ENCODE measurements at regions not wholly inside any gene's neighbourhood (a gene's known extent, or its start where the extent isn't known, plus 50 kb on each side); places are given as distances from the start of the nearest gene placed in this dataset.

- no peak overlapping the region for H3K4me3 ChIP-seq
- no peaks in the 10 kb centered on the region for H3K9me3 ChIP-seq
- ChIA-PET POLR2A (no interaction called here), CTCF (no interaction called here)
- no peak overlapping the region for H3K4me2 ChIP-seq
- 44% methylated on average over 4 of the region's 4 CpGs for WGBS (ENCODE audit: missing lambda C conversion rate)
- DNase-seq (ENCODE audit: low read depth in 1 of 2, low spot score in 1 of 2) (no peak), FAIRE-seq (no peak), ATAC-seq (no peak)
- TF ChIP-seq KDM1A (IDR thresholded peaks at IDR 0.05; ENCODE audit: low read depth) (no peak), MAFK (IDR thresholded peaks at IDR 0.05; ENCODE audit: partially characterized antibody) (no peak), CTCF (IDR thresholded peaks at IDR 0.05) (no peak), ZNF302 (CRISPR knock-in tag; IDR thresholded peaks at IDR 0.05) (no peak), TP53 (CRISPR knock-in tag; IDR thresholded peaks at IDR 0.05) (no peak), ESRRA (IDR thresholded peaks at IDR 0.05; ENCODE audit: borderline replicate concordance, low read length) (no peak), E2F6 (IDR thresholded peaks at IDR 0.05; ENCODE audit: borderline replicate concordance, low read depth) (no peak), NR3C1 (IDR thresholded peaks at IDR 0.05) (no peak), USF2 (IDR thresholded peaks at IDR 0.05) (no peak), BCL3 (IDR thresholded peaks at IDR 0.05) (no peak), EHMT2 (IDR thresholded peaks at IDR 0.05; ENCODE audit: low read depth) (no peak), HMGXB4 (CRISPR knock-in tag; IDR thresholded peaks at IDR 0.05; ENCODE audit: borderline replicate concordance) (no peak), HEYL (CRISPR knock-in tag; IDR thresholded peaks at IDR 0.05) (no peak), HOXB5 (CRISPR knock-in tag; IDR thresholded peaks at IDR 0.05) (no peak), FOSL2 (IDR thresholded peaks at IDR 0.05) (no peak), FOSL2 (CRISPR knock-in tag; IDR thresholded peaks at IDR 0.05) (no peak), CEBPB (IDR thresholded peaks at IDR 0.05) (no peak), REST (IDR thresholded peaks at IDR 0.05) (no peak), ATOH8 (CRISPR knock-in tag; IDR thresholded peaks at IDR 0.05; ENCODE audit: low read depth) (no peak), POLR2A (IDR thresholded peaks at IDR 0.05; ENCODE audit: low read length) (no peak)
- H3K4me1 ChIP-seq = no peaks in the 10 kb centered on the region
- no peak overlapping the region for H3K27ac ChIP-seq
These were observed 743.8 kb upstream of the NEGR1 start for GRCh38 chr1:73026114-73026513.
